ENCODE measurements at regions not wholly inside any gene's neighbourhood (a gene's known extent, or its start where the extent isn't known, plus 50 kb on each side); places are given as distances from the start of the nearest gene placed in this dataset.

DNA sequence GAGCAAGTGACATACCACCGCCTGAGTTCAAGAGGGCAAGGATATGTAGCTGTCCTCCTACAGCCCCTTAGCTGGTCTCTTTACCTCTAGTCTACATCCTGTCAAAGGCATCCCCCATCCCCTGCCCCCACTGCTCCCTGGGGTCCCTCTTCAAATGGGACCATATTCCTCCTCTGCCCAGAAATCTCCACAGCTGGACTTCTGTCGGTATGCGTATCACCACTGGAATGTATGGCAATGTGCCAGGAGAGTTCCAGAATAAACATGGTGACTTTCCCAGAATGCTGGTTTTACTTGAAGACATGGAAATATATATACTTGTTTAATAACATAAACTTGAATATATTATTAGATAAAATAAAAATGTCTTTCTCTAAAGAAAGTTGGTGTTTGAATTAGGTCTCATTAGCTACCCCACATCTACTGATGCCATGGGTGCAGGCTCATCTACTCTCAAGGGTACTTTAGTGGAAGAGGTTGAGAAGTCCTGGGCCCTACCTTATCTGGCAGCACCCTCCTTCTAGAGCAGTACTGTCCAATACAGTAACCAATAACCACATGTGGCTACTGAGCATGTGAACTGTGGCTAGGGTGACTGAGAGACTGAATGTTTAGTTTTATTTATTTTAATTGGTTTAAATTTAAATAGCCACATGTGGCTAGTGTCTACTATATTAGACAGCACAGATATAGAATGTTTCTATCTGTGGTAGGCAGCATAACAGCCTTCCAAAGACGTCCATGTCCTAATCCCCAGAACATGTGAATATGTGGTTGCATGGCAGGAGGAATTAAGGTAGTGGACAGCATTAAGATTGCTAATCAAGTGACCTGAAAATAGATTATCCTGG lies 181.7 kb upstream of the SLC30A5 start:
- no peak for DNase-seq

DNA sequence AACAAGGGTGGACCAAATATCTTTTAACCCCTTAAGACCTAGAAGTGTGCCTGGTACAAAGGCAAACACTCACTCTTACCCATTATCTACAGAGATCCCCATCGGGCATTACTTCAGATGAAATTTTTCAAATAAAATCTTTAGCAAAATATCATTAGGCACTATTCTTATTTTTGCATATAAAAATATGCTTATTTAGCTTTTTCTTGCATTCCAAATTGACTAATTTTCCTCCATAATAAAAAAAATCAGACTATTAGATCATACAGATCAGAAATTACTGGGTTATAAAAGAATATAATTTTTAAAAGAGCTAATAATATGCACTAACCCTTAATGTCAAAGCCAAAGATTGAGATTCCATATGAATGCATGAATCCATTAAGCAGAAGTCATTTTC lies 178.7 kb upstream of the SLC30A5 start:
- no peak for DNase-seq

DNA sequence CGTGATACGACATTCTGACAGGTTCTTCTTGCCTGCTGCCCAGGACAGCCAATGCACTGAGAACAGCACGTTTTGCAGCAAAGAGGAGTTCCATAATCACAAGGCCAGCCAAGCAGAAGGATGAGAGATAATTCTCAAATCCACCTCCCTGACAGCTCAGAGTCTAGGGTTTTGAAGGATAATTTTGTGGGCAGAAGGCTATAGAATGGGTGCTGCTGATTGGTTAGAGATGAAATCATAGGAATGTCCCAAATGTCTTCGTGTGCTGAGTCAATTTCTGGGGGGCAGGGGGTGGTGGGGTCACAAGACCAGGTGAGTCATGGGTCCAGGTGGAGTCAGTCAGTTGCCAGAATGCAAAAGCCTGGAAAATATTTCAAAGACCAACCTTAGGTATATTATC lies 175.5 kb upstream of the SLC30A5 start:
- DNase-seq = no peak

DNA sequence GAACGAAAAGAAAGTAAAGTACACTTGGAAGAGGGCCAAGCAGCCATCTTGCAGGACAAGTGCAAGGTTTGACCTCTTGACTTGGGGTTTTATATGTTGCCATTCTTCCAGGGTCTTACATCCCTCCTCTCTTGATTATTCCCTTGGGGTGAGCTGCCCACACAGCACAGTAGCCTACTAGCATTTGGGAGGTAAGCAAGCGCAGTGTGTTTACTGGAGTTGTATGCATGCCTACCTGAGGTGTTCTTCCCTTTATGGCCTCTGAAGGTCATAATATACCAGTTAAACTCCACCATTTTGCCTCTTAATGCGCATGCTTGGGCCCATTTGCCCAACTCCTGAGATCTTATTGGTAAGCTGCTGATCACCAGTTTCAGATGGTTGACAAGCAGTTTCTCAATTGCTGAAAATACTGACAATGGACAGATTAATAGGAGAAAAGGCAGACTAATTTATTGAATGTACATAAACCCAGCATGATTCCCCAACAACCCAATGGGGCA lies 173.8 kb upstream of the SLC30A5 start:
- no peak for DNase-seq

DNA sequence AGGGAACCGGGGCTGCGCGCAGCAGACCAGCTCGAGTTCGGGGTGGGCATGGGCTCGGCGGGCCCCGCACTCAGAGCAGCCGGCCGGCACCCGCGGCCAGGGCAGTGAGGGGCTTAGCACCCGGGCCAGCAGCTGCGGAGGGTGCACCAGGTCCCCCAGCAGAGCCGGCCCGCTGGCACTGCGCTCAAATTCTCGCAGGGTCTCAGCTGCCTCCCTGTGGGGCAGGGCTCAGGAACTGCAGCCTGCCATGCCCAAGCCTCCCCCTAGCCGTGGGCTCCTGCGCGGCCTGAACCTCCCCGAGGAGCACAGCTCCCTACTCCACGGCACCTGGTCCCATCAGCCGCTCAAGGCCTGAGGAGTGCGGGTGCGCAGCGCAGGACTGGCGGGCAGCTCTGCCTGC lies 172.9 kb upstream of the SLC30A5 start:
- no peak for DNase-seq

DNA sequence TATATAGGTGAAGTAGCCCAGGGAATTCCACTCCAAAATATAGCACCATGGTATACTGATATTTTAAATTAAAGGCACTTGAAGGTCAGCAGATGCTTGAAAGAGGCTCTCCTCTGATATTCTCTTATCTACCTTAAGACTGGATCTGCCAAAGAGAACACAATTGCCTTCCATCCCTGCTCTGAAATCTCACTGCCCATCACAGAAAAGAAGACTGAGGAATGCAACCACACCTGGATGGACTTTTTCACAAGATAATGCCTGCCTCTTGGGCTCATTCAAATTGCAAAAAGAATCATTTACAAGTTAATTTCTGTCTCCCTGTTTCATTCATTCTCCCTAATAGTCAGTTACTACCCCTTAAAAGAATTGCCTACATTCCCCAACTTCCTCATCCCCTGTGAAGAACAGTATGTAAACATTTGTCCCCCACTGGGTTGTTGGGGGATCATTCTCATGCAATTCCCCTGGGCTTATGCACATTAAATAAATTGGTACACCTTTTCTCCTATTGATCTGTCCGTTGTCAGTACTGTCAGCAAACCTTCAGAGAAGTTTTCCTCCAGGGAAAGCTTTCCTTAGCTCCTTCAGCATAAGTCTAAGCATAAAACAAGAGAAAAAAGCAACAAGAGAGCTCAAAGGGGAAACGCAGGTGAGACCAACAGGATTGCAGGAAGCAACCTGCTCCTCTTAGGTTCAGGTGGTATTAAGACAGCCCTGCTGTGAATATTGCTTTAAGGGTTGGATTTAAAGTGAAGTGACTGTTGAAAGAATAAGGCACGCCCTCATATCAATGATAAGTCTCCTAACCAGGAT lies 171.4 kb upstream of the SLC30A5 start:
- DNase-seq = no peak

DNA sequence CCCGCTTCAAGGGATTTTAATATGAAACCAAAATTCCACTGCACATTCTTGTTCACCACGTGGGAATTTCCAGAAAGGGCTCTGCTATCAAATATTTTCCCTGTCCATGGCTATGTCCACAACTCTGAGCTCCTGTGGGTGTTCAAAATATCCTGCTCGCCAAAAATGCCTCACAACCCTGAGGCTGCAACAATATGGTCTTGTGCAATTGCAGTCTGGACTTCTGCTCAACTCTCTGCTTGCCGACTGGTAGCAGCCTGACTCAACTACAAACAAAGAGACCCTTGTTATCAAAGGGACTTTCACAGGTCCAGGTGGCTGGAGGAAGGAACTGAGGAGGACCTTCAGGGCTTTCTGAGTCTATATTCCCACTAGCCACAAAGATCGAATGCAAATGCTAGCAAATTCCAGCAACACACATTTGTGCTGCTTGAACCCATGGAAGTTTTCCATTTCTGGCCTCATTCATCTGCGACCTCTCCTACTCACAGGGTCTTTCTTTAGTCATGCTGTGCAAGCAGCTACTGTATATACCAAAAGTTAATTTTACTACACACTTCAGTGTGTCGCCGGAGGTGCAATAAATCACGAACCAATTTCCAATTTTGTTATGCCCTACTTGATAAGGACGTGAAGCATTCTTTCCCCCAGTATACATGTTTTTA lies 169.2 kb upstream of the SLC30A5 start:
- no peak for DNase-seq

DNA sequence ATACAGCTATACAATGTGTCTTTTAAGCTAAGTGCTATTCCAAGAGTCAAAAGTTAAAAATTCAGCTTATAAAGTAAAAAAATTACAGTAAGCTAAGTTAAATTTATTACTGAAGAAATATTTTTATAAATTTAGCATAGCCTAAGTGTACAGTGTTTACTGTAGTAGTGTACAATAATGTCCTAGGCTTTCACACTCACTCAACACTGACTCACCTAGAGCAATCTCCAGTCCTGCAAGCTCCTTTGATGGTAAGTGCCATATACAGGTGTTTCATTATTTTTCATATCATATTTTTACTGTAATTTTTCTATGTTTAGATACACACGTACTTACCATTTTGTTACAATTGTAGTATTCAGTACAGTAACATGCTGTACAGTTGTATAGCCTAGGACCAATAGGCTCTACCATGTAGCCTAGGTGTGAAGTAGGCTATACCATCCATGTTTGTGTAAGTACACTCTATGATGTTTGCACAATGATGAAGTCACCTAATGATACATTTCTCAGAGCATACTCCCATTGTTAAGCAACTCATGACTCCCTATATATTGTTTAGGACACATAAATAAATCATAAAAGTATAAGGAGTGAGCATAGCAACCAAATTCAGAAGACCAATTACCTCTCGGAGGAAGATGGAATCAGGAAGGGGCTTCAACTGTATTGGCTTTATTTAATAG lies 165.1 kb upstream of the SLC30A5 start:
- no peak for DNase-seq

DNA sequence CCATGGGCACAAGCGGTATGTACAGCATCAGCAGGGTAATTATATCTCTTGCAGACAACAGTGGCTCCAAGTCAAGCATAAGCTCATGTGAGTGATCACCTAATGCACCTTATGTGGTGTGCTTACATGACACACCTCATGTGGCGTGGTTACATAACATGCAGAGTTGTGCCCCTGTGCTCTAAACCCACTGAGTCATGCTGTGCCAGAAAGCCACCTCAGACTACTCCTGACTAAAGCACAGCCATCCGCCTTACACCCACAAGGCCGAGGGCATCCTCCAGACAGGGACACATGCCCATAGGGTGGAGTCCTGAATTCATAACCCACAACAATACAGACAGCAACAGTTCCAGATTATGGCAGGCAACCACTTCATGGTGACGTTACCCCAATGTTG lies 163.7 kb upstream of the SLC30A5 start:
- no peak for DNase-seq

DNA sequence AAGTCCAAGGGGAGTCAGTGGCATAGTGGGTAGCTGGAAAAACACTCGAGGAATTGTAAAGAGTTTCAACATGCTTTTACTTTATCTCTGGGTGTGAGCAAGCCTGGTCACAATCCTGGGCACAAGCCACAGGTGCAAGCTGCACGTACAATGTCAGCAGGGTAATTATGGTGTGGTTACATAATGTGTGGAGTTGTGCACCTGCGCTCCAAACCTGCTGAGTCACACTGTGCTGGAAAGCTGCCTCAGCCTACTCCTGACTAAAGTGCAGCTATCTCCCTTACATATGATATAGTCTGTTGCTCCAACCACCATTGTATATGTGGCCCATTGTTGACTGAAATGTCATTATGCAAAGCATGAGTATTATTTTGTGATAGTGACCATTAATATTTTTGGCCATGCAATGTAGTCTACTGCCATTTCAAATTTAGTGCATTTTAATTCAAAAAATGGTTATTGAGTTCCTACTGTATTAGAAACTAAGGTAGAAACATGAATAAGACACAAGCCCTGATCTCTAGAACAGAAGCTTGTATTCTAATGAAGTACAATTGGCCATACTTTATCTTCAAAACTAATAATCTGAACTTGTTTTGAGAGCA lies 160.9 kb upstream of the SLC30A5 start:
- no peak for DNase-seq

DNA sequence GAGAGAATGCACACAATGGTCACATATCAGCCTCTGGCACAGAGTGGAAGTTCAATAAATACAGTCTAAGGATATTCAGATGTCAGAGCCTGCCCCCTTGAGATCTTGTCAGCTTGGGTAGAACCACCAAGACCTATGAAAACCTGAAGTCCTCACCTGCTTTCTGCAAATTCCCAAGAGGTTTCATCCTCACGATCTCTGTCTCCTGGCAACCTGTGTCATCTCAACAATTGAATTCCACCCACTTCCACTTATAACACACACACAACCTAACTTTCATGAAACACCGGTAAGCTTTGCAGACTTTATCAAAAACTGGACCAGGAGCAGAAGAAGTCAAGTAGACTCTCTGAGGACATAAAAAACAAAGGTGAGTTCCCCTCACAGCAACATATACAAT lies 151.6 kb upstream of the SLC30A5 start:
- no peak for DNase-seq

DNA sequence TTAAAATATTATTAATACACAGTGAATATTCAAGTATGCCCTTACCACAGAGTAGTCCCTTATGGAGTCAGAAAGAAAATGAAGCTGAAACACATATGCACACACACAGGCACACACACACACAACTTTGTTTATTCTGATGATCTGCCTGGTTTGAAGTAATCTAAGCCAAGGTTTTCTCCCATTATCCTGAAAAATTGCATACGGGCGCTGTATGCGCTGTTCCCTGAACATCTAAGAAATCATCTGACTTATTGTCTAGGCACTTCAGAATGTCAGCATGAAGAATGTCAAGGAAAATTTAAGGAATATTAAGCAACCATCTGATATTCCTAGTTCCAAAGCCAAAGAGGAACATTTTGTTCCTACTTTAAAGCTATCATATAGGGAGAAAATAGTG lies 147.1 kb upstream of the SLC30A5 start:
- no peak for DNase-seq

DNA sequence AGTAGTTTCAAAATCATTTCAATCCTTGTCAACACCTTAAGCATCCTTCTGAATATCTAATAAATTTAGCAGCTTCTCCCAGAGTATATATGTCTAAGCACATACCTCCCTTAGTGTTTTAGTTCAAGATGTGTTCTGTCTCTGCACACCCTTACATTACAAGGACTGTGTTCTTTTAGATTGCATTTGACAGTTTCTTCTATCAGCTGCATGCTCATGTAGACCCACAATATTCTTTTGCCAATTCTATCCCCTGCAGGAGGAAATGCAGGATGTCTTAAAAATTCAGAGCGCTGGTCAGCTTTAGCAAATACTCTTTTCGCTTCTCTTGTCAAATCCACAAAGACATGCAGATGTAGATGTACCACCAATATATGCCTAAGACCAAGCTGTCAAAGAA lies 145.8 kb upstream of the SLC30A5 start:
- DNase-seq = no peak

DNA sequence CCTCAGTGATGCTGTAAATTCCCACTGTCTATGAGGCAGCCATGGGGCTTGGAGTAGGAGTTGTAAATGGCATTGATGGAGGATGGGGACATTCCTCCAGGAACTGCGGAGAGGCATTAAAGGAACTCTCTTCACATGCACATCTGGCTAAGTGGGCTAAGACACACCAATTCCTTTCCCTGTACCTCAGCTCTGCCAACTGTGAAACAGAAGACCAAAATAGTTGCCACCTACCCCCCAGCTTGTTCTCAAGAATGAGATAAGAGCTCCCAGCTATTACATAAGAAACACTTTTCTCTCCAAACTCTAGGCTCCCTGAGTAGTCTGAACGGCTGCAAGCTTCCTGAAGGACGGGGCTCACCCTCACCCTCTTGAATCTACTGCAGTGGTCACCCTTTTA lies 144.6 kb upstream of the SLC30A5 start:
- DNase-seq = no peak

DNA sequence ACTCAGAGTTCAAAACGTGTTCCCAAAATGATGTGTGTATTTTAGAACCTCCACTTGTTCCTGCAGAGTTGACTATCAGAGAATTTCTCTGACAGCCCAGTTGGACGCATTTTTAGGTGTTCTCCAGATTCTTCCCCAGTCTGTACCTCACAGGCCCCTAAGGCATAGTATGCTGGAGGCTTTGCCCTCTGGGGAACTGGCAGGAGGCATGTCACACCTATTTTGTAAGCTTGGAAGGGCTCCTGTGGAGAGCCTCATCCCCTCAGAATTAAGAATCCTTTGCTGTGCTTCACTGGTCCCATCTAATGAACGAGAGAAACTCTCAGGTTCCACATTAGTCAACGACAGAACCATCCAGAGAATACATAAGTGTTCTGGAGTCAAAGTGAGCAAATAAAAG lies 144.1 kb upstream of the SLC30A5 start:
- DNase-seq = no peak

DNA sequence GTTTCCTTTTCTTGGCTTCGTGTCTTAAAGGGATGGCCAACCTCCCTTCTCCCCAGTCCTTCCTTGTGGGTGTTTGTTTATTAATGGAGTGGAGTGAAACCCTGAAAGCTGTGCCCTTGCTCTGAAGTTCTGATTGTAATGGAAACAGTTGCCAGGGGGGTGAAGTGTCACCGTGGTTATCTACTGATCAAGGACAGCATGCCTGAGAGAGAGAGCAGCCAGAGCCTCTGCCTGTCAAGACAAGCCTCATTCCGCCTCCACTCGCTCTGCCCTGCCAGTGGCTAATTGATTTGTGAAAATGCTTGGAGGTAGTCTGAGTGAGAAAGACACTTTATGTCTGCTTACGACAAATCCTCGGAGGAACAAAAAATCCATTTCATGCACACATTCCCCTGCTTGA lies 143.7 kb upstream of the SLC30A5 start:
- DNase-seq = no peak

DNA sequence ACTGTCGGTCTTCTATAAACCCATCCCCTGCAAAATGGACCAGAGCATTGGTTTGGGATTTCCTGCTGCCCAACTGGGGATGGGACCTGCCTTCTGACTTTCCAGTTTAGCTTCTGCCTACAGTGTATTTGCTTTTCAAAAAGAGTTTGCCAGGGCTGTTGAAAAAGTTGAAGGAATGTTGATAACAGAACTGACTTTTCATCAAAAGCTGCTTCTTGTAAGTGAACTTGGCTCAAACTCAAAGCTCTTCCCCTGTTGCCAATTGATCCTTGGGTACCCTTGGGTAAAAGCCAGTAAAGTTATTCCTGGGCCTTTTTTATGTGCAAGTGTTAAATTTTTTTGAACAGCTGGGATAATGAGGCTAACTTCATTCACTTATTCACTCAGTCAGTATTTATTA lies 142.9 kb upstream of the SLC30A5 start:
- DNase-seq = no peak

DNA sequence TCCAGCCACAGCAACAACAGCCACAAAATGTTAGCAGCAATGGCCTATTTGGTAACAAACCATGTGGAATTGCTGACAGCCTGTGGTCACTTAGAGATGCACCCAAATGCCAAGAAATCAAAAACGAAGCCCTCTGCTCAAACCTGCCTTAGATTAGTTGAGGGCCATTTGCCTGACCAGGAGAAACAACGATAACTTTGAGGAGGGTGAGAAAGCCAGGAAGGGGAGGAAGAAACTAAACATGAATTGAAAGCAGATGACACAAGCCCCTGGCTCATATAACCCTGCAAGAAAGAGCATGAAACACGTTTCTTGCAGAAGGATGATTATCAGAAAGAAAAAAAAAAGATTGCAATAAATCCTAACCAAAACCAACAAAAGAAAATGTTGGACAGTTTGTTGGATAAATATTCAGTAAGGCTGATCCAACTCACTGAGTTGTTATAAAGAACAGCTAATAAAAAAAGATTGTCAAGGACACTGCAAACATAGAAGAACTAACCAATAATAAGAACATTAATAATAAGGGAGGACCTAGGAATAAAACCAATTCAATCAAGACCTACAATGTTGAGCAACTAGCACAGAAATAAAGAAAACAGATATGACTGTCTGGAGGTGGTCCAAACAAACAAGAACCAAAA lies 140.5 kb upstream of the SLC30A5 start:
- no peak for DNase-seq

DNA sequence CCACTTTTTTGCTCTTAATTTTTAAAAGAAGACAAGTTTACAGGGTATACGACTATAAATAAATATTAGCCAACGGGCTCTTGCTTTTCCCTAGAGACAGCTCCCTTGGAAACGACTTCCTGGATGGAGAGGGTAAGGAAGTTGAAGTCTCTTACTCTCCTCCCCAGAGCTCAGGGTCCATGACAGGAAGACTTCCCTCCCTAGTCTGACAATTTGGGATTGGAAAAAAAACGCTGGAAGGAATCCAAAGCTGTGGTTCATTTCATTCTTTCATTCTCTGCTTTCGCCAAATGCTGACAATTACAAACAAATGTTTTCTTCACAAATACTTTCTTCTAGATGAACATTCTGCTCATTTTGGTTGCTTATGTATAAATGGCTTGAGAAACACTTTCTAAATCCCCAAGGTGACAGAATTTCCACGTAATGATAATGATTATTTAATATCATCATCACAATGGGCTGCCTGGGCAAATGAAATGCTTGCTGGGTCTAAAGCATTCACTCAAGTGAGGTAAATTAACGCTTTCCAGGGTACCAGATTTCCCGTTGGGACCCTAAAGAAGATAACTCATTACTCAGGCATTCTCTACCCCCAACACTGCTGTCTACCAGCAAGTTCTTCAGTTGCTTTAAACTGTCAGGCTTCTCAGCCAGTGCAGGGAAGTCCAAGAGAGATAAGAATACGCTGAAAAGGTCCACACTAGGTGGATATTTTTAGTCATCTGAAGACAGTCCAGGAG lies 139.8 kb upstream of the SLC30A5 start:
- no peak for DNase-seq

DNA sequence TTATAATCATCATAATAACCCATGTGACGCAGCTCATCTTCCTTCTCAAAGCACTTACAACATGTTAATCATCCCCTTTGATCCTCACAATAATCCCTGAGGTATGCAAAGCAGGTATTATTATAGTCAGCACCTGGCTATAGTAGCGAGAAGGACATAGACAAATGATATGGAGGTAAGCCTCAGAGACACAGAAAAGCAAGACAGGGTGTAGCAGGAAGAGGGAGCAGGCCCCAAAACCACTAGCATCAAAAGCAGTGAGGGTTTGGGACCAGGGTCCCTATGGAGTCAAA lies 139.2 kb upstream of the SLC30A5 start:
- DNase-seq = no peak

DNA sequence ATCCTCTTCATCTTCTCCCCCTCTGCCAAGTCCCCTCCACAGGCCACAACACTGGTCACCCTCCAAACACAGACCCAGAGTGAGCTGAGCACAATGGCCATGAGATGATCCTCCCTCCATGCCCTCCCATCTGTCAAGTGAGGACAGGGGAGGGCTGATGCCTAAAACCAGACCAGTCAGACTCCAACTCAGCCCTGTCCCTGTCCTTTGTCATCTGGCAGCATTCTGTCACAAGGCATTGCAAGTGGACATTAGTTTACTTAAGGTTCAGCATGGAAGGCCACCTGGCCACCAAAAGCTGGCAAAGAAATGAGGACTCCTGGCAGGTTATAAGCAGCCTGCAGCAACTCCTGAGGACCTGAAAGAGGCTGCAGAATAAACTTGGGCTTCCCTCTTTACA lies 136.2 kb upstream of the SLC30A5 start:
- no peak for DNase-seq

DNA sequence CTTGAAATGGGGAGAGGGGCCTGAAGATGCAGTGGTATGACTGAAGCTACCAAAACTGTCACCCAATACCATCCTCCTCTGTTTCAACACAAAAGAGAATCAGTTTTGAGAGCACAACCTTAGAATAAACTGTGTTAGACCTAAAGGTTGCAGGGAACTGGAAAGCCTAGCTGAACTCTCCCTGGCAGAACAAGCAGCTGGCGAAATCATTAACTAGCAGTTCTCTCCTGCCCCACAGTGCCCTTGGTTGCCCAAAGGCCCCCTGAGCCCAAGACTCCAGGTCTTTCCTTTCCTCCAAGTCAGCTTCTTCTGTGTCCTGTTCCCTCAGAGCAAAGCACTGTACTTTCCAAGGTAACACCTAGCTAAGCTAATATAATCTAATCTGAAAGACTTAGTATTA lies 135.4 kb upstream of the SLC30A5 start:
- DNase-seq = no peak
